ENCODE measurements at regions not wholly inside any gene's neighbourhood (a gene's known extent, or its start where the extent isn't known, plus 50 kb on each side); places are given as distances from the start of the nearest gene placed in this dataset.

DNA sequence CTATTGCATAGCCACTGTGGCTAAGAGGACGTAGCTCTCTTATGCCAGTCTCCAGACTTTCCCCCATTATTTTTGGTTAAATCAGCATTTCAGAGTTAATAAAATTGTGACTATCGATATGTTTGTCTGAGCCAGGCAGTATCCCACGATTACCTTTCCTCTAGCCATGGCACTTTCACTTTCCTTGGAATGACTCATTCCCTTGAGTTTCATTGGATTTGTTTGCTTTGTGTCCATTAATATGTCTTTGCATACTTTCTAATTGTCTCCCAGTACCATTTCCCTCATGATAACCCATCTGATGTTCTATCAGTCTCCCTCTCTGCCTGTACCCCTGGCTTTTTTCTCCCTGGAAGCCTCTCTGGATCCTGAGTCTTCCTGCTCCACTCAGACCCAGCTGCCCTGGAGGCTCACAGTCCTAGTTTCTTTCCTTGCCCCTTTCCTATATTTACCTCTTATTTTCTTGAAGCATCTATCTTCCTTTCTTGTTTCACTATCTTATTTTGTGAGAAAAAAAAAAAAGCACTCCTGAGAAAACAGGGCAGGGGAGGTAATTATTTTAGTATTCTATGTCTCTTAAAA is 126.1 kb downstream of the MTX2 start:
- ChIA-PET POLR2A (no interaction called here), CTCF (interaction anchor here (0.7 to 1.1 kb wide), 2 partner anchors 60 to 159 kb away, joined by 4 read pairs; no protein-coding TSS in a partner anchor)
- TF ChIP-seq, protein P1, sequence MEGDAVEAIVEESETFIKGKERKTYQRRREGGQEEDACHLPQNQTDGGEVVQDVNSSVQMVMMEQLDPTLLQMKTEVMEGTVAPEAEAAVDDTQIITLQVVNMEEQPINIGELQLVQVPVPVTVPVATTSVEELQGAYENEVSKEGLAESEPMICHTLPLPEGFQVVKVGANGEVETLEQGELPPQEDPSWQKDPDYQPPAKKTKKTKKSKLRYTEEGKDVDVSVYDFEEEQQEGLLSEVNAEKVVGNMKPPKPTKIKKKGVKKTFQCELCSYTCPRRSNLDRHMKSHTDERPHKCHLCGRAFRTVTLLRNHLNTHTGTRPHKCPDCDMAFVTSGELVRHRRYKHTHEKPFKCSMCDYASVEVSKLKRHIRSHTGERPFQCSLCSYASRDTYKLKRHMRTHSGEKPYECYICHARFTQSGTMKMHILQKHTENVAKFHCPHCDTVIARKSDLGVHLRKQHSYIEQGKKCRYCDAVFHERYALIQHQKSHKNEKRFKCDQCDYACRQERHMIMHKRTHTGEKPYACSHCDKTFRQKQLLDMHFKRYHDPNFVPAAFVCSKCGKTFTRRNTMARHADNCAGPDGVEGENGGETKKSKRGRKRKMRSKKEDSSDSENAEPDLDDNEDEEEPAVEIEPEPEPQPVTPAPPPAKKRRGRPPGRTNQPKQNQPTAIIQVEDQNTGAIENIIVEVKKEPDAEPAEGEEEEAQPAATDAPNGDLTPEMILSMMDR (IDR thresholded peaks at IDR 0.05; ENCODE audit: low read depth, low read length), result no peak
- no peak for DNase-seq (ENCODE audit: low read depth, low spot score)
- Histone ChIP-seq H3K9me3 (ENCODE audit: control insufficient read depth, insufficient read depth, low read length) (no peaks in the 10 kb centered on the region), H3K27me3 (ENCODE audit: control insufficient read depth, insufficient read depth, low read length) (no peaks in the 10 kb centered on the region), H3K4me3 (ENCODE audit: low read depth, low read length) (no peak overlapping the region), H3K27ac (ENCODE audit: low read depth, low read length) (no peak overlapping the region)

- CTCF ChIA-PET, result interaction anchor here (1.6 to 1.8 kb wide), 2 partner anchors 56 to 156 kb away, joined by 4 to 8 read pairs; no protein-coding TSS in a partner anchor
- H3K4me3 ChIP-seq (ENCODE audit: low read depth, low read length), result no peak overlapping the region
- POLR2A ChIA-PET, result no interaction called here
- no peaks in the 10 kb centered on the region for H3K9me3 ChIP-seq (ENCODE audit: control insufficient read depth, insufficient read depth, low read length)
- no peaks in the 10 kb centered on the region for H3K27me3 ChIP-seq (ENCODE audit: control insufficient read depth, insufficient read depth, low read length)
- DNase-seq (ENCODE audit: low read depth, low spot score), result no peak
- no peak overlapping the region for H3K27ac ChIP-seq (ENCODE audit: low read depth, low read length)
- TF ChIP-seq, protein P1 (IDR thresholded peaks at IDR 0.05; ENCODE audit: low read depth, low read length), result no peak
These were observed 129.2 kb downstream of the MTX2 start for GRCh38 chr2:176398243-176399073.

- POLR2A ChIA-PET, result no interaction called here
- CTCF ChIA-PET, result interaction anchor here (1.6 to 1.8 kb wide), 2 partner anchors 56 to 156 kb away, joined by 4 to 8 read pairs; no protein-coding TSS in a partner anchor
- DNase-seq (ENCODE audit: low read depth, low spot score), result no peak
- no peaks in the 10 kb centered on the region for H3K9me3 ChIP-seq (ENCODE audit: control insufficient read depth, insufficient read depth, low read length)
- H3K4me3 ChIP-seq (ENCODE audit: low read depth, low read length), result no peak overlapping the region
- TF ChIP-seq, protein P1 (IDR thresholded peaks at IDR 0.05; ENCODE audit: low read depth, low read length), result no peak
- H3K27me3 ChIP-seq (ENCODE audit: control insufficient read depth, insufficient read depth, low read length), result no peaks in the 10 kb centered on the region
- no peak overlapping the region for H3K27ac ChIP-seq (ENCODE audit: low read depth, low read length)
These were observed 129.9 kb downstream of the MTX2 start for GRCh38 chr2:176399074-176399598.

DNA sequence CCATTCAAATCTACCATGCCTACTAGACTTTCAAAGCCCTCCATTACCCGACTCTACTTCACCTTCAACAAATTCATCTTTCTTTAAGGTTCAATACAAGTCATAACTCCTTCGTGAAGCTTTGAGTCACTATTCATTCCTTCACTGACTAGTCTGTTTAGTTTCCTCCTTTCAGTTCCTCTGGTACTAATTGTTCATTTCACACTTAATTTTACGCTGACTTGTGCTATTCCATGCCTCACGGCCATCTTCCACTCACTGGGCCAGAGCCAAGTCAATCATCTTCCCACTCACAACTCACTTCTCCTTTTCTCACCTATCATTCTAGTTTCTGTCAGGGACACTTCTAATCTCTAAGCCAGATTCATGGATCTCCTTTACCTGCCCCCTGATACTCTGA is 136.2 kb downstream of the MTX2 start:
- no peak overlapping the region for H3K4me3 ChIP-seq (ENCODE audit: low read depth, low read length)
- POLR2A ChIA-PET, result no interaction called here
- CTCF ChIA-PET, result no interaction called here
- TF ChIP-seq, protein P1 (IDR thresholded peaks at IDR 0.05; ENCODE audit: low read depth, low read length), result no peak
- no peak for DNase-seq (ENCODE audit: low read depth, low spot score)
- H3K27ac ChIP-seq (ENCODE audit: low read depth, low read length), result no peak overlapping the region
- H3K27me3 ChIP-seq (ENCODE audit: control insufficient read depth, insufficient read depth, low read length), result no peaks in the 10 kb centered on the region
- no peaks in the 10 kb centered on the region for H3K9me3 ChIP-seq (ENCODE audit: control insufficient read depth, insufficient read depth, low read length)

- CTCF ChIA-PET, result interaction anchor here (0.9 kb wide), 1 partner anchor 268 kb away, joined by 4 read pairs; no protein-coding TSS in a partner anchor
- no peak overlapping the region for H3K27ac ChIP-seq (ENCODE audit: low read depth, low read length)
- TF ChIP-seq, protein P1 (IDR thresholded peaks at IDR 0.05; ENCODE audit: low read depth, low read length), result no peak
- H3K27me3 ChIP-seq (ENCODE audit: control insufficient read depth, insufficient read depth, low read length), result no peaks in the 10 kb centered on the region
- POLR2A ChIA-PET, result no interaction called here
- no peak for DNase-seq (ENCODE audit: low read depth, low spot score)
- H3K9me3 ChIP-seq (ENCODE audit: control insufficient read depth, insufficient read depth, low read length), result no peaks in the 10 kb centered on the region
- H3K4me3 ChIP-seq (ENCODE audit: low read depth, low read length), result no peak overlapping the region
These were observed 138.5 kb downstream of the MTX2 start for GRCh38 chr2:176407706-176408105.

Measured in AG04450 (cell line).